SU-DHL-6 (cell line): ENCODE measurements at regions not wholly inside any gene's neighbourhood (a gene's known extent, or its start where the extent isn't known, plus 50 kb on each side); places are given as distances from the start of the nearest gene placed in this dataset.

ENCODE experiments used
- H2AFZ ChIP-seq: fragments of 200-600 bp; sonication (generic); 2 replicates; pipeline ENCODE4 v1.6.1; 2014; ENCODE audit warnings: low read depth, mild to moderate bottlenecking, moderate library complexity, mixed read lengths, antibody characterized with exemption, low read length; ENCODE audit not compliant: severe bottlenecking
- H3F3A ChIP-seq: fragments of 200-600 bp; shearing (Covaris generic); 2 replicates; pipeline ENCODE4 v1.6.0; 2016; ENCODE audit warnings: antibody characterized with exemption, mild to moderate bottlenecking; ENCODE audit not compliant: insufficient read depth
- H3K27ac ChIP-seq: fragments of 200-600 bp; sonication (generic); 2 replicates; pipeline ENCODE4 v1.5.1; 2016; ENCODE audit warnings: low read depth, mild to moderate bottlenecking, low read length, moderate library complexity, mixed read lengths
- H3K27me3 ChIP-seq: fragments of 200-600 bp; sonication (generic), shearing (Covaris generic); 2 replicates; pipeline ENCODE4 v1.6.0; 2014; ENCODE audit warnings: mild to moderate bottlenecking, low read length
- H3K36me3 ChIP-seq: fragments of 200-600 bp; sonication (generic); 2 replicates; pipeline ENCODE4 v1.6.1; 2014; ENCODE audit warnings: mild to moderate bottlenecking, low read length, mixed read lengths
- H3K4me2 ChIP-seq: fragments of 300-600, 200-600 bp; shearing (Covaris generic), sonication (generic); 2 replicates; pipeline ENCODE4 v1.6.0; 2014; ENCODE audit warnings: low read length, low read depth, mild to moderate bottlenecking; ENCODE audit not compliant: poor library complexity, severe bottlenecking
- H3K4me3 ChIP-seq: fragments of 200-600 bp; sonication (generic); 2 replicates; pipeline ENCODE4 v1.5.1; 2014; ENCODE audit warnings: antibody characterized with exemption, low read length, mild to moderate bottlenecking, mixed read lengths; ENCODE audit not compliant: insufficient read depth, poor library complexity, severe bottlenecking
- H3K79me2 ChIP-seq: fragments of 200-600 bp; sonication (generic); 2 replicates; pipeline ENCODE4 v1.6.1; 2014; ENCODE audit warnings: mild to moderate bottlenecking, low read length, moderate library complexity; ENCODE audit not compliant: insufficient read depth
- H3K9ac ChIP-seq: fragments of 200-600 bp; sonication (generic); 2 replicates; pipeline ENCODE4 v1.7.0; 2014; ENCODE audit warnings: mild to moderate bottlenecking, low read length
- H3K9me2 ChIP-seq: fragments of 200-600 bp; sonication (generic); replicated peaks from 2 replicates; pipeline ENCODE4 v1.6.1; 2014; ENCODE audit warnings: low read length; ENCODE audit not compliant: insufficient read depth
- H3K9me3 ChIP-seq: fragments of 200-600 bp; sonication (generic); 2 replicates; pipeline ENCODE4 v1.6.1; 2014; ENCODE audit warnings: low read length, mixed read lengths; ENCODE audit not compliant: insufficient read depth
- H4K20me1 ChIP-seq: fragments of 200-600 bp; sonication (generic); 2 replicates; pipeline ENCODE4 v1.6.1; 2014; ENCODE audit warnings: low read depth, mild to moderate bottlenecking, antibody characterized with exemption, low read length, moderate library complexity, mixed read lengths
- CTCF ChIP-seq: fragments of 200-600 bp; sonication (generic); IDR thresholded peaks from one replicate; pipeline ENCODE4 v1.5.1; 2017; ENCODE audit warnings: antibody characterized with exemption, mild to moderate bottlenecking, low read length, moderate library complexity; ENCODE audit not compliant: insufficient read depth, poor library complexity, severe bottlenecking
- EZH2phosphoT487 ChIP-seq: fragments of 200-600 bp; sonication (generic), shearing (Covaris generic); conservative IDR thresholded peaks from 2 replicates; pipeline ENCODE4 v1.6.1; 2018; ENCODE audit warnings: mild to moderate bottlenecking, antibody characterized with exemption, low read length, moderate library complexity, mixed read lengths

- Histone ChIP-seq H3K27ac (no peak overlapping the region), H3K9ac (no peak overlapping the region), H3K4me3 (no peak overlapping the region), H4K20me1 (no peaks in the 10 kb centered on the region), H3K4me2 (no peak overlapping the region), H3K79me2 (no peaks in the 10 kb centered on the region), H3F3A (no peaks in the 10 kb centered on the region), H3K9me3 (no peaks in the 10 kb centered on the region), H3K9me2 (no peaks in the 10 kb centered on the region), H3K27me3 (no peaks in the 10 kb centered on the region), H3K36me3 (no peaks in the 10 kb centered on the region), H2AFZ (no peak overlapping the region)
- TF ChIP-seq CTCF = no peak
- no peak for TF ChIP-seq EZH2phosphoT487
These were observed 59.9 kb upstream of the JAZF1 start for GRCh38 chr7:28240481-28240880.

DNA sequence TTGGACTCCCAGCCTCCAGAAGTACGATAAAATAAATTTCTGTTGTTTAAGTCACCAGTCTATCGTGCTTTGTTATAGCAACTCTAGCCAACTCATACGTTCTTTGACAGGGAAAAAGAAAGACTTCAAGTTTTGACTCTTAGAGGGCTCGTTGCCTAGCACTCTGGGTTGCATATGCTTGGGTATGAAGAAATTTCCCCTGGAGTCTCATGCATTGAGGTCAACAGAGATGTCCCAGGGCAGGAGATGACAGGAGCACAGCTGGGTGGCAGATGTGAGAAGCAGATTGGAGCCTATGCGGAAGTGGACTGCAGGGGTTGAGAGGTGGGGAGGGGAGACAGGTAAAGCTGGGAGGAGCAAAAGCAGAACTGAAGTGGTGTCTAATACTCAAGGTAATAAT is 63.3 kb upstream of the JAZF1 start:
- Histone ChIP-seq H3K27ac (no peak overlapping the region), H3K36me3 (no peaks in the 10 kb centered on the region), H3K79me2 (no peaks in the 10 kb centered on the region), H3K4me3 (no peak overlapping the region), H3K27me3 (no peaks in the 10 kb centered on the region), H3K4me2 (no peak overlapping the region), H2AFZ (no peak overlapping the region), H4K20me1 (no peaks in the 10 kb centered on the region), H3K9me3 (no peaks in the 10 kb centered on the region), H3K9ac (no peak overlapping the region), H3F3A (no peaks in the 10 kb centered on the region), H3K9me2 (no peaks in the 10 kb centered on the region)
- TF ChIP-seq CTCF (no peak), EZH2phosphoT487 (no peak)

DNA sequence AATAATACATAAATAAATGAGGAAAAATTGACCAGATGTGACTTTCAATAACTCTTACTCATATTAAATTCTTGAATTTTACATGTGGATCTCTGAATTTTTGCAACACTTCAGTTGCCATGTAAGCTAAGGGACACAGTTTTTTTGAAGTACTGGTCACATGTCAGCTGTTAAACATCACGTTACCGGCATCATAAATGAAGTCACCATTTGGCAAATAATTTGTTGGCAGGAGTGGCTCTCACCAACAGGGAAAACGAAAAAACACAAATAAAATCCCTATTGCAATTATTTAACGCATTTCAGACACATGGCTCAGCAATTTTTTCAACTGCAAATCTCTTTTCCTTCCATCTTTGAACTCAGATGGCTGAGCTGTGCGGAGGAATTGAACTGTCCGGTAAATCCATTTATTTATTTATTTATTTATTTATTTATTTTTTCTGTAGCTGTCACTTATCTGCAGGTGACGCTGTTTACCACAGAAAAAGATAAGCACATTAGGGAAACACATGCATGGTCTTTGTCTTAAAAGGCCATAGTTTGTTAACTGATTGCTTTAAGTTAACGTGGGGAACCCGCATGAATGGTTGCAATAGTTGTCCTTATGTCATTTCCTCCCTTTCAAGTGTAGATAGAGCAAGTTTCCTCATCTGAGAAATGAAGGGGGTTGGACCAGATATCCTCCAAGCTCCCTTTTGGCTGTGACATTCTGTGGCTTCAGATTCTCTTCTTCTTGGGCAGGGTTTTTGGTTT is 64.7 kb upstream of the JAZF1 start:
- Histone ChIP-seq H3K36me3 (no peaks in the 10 kb centered on the region), H3K27me3 (no peaks in the 10 kb centered on the region), H3K9me3 (no peaks in the 10 kb centered on the region), H4K20me1 (no peaks in the 10 kb centered on the region), H3K9me2 (no peaks in the 10 kb centered on the region), H3K9ac (no peak overlapping the region), H3K4me3 (no peak overlapping the region), H3K27ac (no peak overlapping the region), H2AFZ (no peak overlapping the region), H3K79me2 (no peaks in the 10 kb centered on the region), H3F3A (no peaks in the 10 kb centered on the region), H3K4me2 (no peak overlapping the region)
- TF ChIP-seq CTCF (no peak), EZH2phosphoT487 (no peak)
